T-cell (primary cell): ENCODE measurements at regions not wholly inside any gene's neighbourhood (a gene's known extent, or its start where the extent isn't known, plus 50 kb on each side); places are given as distances from the start of the nearest gene placed in this dataset.

Experiments used
- ATAC-seq, 4 experiments: fragments of 200-7000 bp in 3 of 4; fragments of 150-1000 bp in 1 of 4; cut with Tn5 transposase; replicated peaks in 1 of 4; 1 replicate in 3 of 4; 2 replicates in 1 of 4; pipeline ENCODE4 v1.10.0; 2021; ENCODE audit warnings: moderate library complexity in 3 of 4, mild to moderate bottlenecking in 2 of 4, moderate number of reproducible peaks in 1 of 4
- CTCF ChIA-PET, 2 donors: fragments of 300-600 bp; sonication (Branson Sonifier 250); formaldehyde crosslinking; loops; one replicate each; lab custom pipeline; 2022; ENCODE audit warnings: antibody characterized with exemption in 2 of 2; lab: Charles Lee
- POLR2A ChIA-PET, 2 donors: fragments of 300-600 bp; sonication (Branson Sonifier 250); formaldehyde crosslinking; loops; one replicate each; lab custom pipeline; 2022; ENCODE audit warnings: antibody characterized with exemption in 2 of 2; lab: Charles Lee
- DNase-seq, 35 experiments: peaks; one replicate each; pipeline versions ENCODE4 v3.0.0 to v3.0.0-alpha.2; 2013 to 2023
- H3K27ac ChIP-seq: one replicate; pipeline ENCODE4 v1.5.1; 2013; ENCODE audit warnings: low read length
- H3K27me3 ChIP-seq, 2 experiments: replicated peaks in 1 of 2; 1 replicate in 1 of 2; 2 replicates in 1 of 2; pipeline versions ENCODE4 v1.6.1 to v1.7.0; 2013; ENCODE audit warnings: low read length in 1 of 2, mixed read lengths in 1 of 2; ENCODE audit not compliant: control insufficient read depth in 2 of 2, insufficient read depth in 2 of 2; ENCODE audit errors: extremely low read depth in 1 of 2
- H3K36me3 ChIP-seq, 2 donors: 1 replicate in 1 of 2; 2 replicates in 1 of 2; pipeline versions ENCODE4 v1.6.1 to v1.7.0; 2013; ENCODE audit warnings: low read length in 1 of 2; ENCODE audit not compliant: control insufficient read depth in 2 of 2, insufficient read depth in 1 of 2; ENCODE audit errors: extremely low read depth in 1 of 2
- H3K4me1 ChIP-seq, 2 experiments: 1 replicate in 1 of 2; 2 replicates in 1 of 2; pipeline versions ENCODE4 v1.6.1 to v1.7.0; 2013; ENCODE audit warnings: low read length in 2 of 2, mixed read lengths in 1 of 2; ENCODE audit not compliant: insufficient read depth in 2 of 2, control insufficient read depth in 1 of 2; ENCODE audit errors: extremely low read depth in 1 of 2
- H3K4me3 ChIP-seq, 2 donors: 1 replicate in 1 of 2; 2 replicates in 1 of 2; pipeline versions ENCODE4 v1.5.1 to v1.7.0; 2013; ENCODE audit warnings: mild to moderate bottlenecking in 2 of 2, low read length in 1 of 2, moderate library complexity in 1 of 2; ENCODE audit not compliant: control insufficient read depth in 1 of 2; ENCODE audit errors: extremely low read depth in 1 of 2
- H3K9me3 ChIP-seq: 2 replicates; pipeline ENCODE4 v1.7.0; 2013
- H3K27ac Mint-ChIP-seq, 2 donors: one replicate each; pipeline ENCODE4 v1.8.0; 2020 to 2021; ENCODE audit warnings: mild to moderate bottlenecking in 2 of 2, mixed read lengths in 2 of 2
- H3K27me3 Mint-ChIP-seq, 2 donors: one replicate each; pipeline ENCODE4 v1.8.0; 2021 to 2022; ENCODE audit warnings: mixed read lengths in 2 of 2
- H3K36me3 Mint-ChIP-seq: one replicate; pipeline ENCODE4 v1.8.0; 2021; ENCODE audit warnings: mixed read lengths
- H3K4me1 Mint-ChIP-seq, 3 donors: one replicate each; pipeline ENCODE4 v1.8.0; 2020 to 2022; ENCODE audit warnings: mixed read lengths in 3 of 3, mild to moderate bottlenecking in 1 of 3
- H3K4me3 Mint-ChIP-seq, 3 donors: one replicate each; pipeline ENCODE4 v1.8.0; 2020 to 2022; ENCODE audit warnings: mild to moderate bottlenecking in 3 of 3, mixed read lengths in 3 of 3, moderate library complexity in 3 of 3
- H3K9me3 Mint-ChIP-seq, 3 donors: one replicate each; pipeline ENCODE4 v1.8.0; 2020 to 2022; ENCODE audit warnings: mixed read lengths in 3 of 3
- WGBS: methylation state at CpG from one replicate; pipeline ENCODE4 v1.1.5; 2013; ENCODE audit warnings: missing lambda C conversion rate; ENCODE audit not compliant: insufficient coverage; 5-methylcytosine and 5-hydroxymethylcytosine counted together

GRCh38 chr9:3758816-3759576 lies 233.2 kb upstream of the RFX3 start:
- 0% methylated on average over 4 of the region's 5 CpGs for WGBS
- DNase-seq: peak in 1 of 35 experiments; percentile 2
- H3K27ac Mint-ChIP-seq: peak overlapping the region; percentile 10 to 37
- no peak for ATAC-seq
- CTCF ChIA-PET: no interaction called here
- no peaks in the 10 kb centered on the region for H3K36me3 Mint-ChIP-seq
- H3K27me3 Mint-ChIP-seq: peaks cover 0 to 7% of the 10 kb centered on the region in 2 donors
- Histone ChIP-seq H3K27ac (no peak overlapping the region), H3K36me3 (no peaks in the 10 kb centered on the region), H3K4me1 (no peaks in the 10 kb centered on the region), H3K4me3 (no peak overlapping the region), H3K27me3 (no peaks in the 10 kb centered on the region), H3K9me3 (no peaks in the 10 kb centered on the region)
- H3K9me3 Mint-ChIP-seq: peaks cover 2 to 6% (median 4%) of the 10 kb centered on the region in 3 donors
- peaks cover 15 to 17% (median 16%) of the 10 kb centered on the region in 3 donors for H3K4me1 Mint-ChIP-seq
- POLR2A ChIA-PET: interaction anchor here in 1 of 2 donors (0.8 kb wide), 1 partner anchor 1231 kb away, joined by 4 read pairs; no protein-coding TSS in a partner anchor
- H3K4me3 Mint-ChIP-seq: peak overlapping the region in 1 of 3 donors; percentile 35

DNA sequence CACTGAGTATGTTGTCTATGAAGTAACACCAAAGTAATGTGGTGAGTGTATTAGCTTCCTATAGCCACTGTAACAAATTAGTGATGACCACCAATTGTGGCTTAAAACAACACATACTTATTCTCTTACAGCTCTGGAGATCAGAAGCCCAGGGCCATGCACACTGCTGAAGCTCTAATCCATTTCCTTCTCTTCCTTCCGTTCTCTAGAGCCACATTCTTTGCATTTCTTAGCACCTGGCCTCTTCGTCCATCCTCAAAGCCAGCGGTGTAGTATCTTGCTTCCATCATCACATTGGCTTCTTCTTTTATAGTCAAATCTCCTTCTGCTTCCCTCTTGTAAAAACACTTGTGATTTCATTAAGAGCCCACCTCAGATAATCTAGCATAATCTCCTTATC lies 230.3 kb upstream of the RFX3 start:
- H3K4me3 ChIP-seq: no peak overlapping the region
- Mint-ChIP-seq H3K9me3 (peaks cover 0 to 6% (median 0%) of the 10 kb centered on the region in 3 donors), H3K27ac (no peak overlapping the region), H3K36me3 (no peaks in the 10 kb centered on the region), H3K4me3 (no peak overlapping the region), H3K27me3 (no peaks in the 10 kb centered on the region), H3K4me1 (peaks cover 18 to 20% (median 20%) of the 10 kb centered on the region in 3 donors)
- 90% methylated on average over 3 of the region's 3 CpGs for WGBS
- no peaks in the 10 kb centered on the region for H3K9me3 ChIP-seq
- CTCF ChIA-PET: no interaction called here
- POLR2A ChIA-PET: no interaction called here
- H3K4me1 ChIP-seq: no peaks in the 10 kb centered on the region
- no peaks in the 10 kb centered on the region for H3K36me3 ChIP-seq
- no peak for ATAC-seq
- H3K27me3 ChIP-seq: no peaks in the 10 kb centered on the region
- DNase-seq: no peak
- no peak overlapping the region for H3K27ac ChIP-seq

DNA sequence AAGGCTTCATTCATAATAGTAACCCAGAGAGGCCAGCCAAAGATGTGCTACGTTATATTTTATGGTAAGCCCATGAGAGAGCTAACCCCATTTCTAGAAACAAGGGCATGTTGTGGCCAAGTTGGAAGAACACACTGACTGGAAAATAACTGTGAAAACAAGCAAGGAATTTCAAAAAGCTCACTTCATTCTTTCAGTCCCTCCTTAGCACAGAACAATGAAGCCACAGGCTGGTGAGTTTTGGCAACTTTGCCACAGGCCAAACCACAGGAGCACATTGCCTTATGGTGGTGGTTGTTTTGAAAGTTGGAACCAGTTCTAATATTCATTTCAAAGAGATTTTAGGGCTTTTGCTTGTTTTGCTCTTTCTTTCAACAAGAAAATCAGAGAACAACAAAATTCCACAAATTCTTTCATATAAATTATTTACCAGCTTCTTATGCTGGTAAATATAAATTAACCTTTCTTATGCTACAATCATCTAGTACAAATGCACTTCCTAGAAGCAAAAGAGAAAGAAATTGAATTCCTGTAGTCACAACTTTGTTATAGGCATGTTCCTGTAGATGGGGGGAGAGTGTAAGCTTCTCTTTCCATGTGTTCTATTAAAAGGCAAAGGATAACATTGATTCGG lies 225.4 kb upstream of the RFX3 start:
- CTCF ChIA-PET: interaction anchor here in 1 of 2 donors (0.6 kb wide), 1 partner anchor 1364 kb away, joined by 6 read pairs; no protein-coding TSS in a partner anchor

DNA sequence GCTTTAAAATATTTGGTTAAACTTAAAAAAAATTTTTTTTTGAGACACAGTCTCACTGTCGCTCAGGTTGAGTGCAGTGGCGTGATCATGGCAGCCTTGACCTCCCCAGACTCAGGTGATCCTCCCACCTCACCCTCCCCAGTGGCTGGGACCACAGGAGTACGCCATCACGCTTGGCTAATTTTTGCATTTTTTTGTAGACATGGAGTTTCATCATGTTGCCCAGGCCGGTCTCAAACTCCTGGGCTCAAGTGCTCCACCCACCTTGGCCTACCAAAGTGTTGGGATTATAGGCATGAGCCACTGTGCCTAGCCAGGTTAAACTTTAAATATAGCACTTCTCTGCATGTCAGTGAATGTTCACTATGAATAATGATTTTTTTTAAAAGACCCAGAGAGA lies 224.5 kb upstream of the RFX3 start:
- Mint-ChIP-seq H3K4me1 (peaks cover 4 to 6% (median 5%) of the 10 kb centered on the region in 3 donors), H3K4me3 (no peak overlapping the region), H3K27me3 (peaks cover under 1 to 11% of the 10 kb centered on the region in 2 donors), H3K36me3 (no peaks in the 10 kb centered on the region), H3K9me3 (no peaks in the 10 kb centered on the region), H3K27ac (no peak overlapping the region)
- POLR2A ChIA-PET: no interaction called here
- no peak for ATAC-seq
- no peaks in the 10 kb centered on the region for H3K36me3 ChIP-seq
- H3K4me3 ChIP-seq: no peak overlapping the region
- no peaks in the 10 kb centered on the region for H3K27me3 ChIP-seq
- H3K27ac ChIP-seq: no peak overlapping the region
- DNase-seq: no peak
- H3K9me3 ChIP-seq: no peaks in the 10 kb centered on the region
- CTCF ChIA-PET: no interaction called here
- no peaks in the 10 kb centered on the region for H3K4me1 ChIP-seq
- 60% methylated on average over 3 of the region's 5 CpGs for WGBS

More for the DNA sequence above, 225.4 kb upstream of the RFX3 start:
- H3K27me3 Mint-ChIP-seq: peaks cover 0 to 8% of the 10 kb centered on the region in 2 donors
- ATAC-seq (no peak), DNase-seq (peak in 1 of 35 experiments; percentile 11)
- Histone ChIP-seq H3K27me3 (no peaks in the 10 kb centered on the region), H3K27ac (no peak overlapping the region), H3K36me3 (no peaks in the 10 kb centered on the region), H3K4me1 (no peaks in the 10 kb centered on the region), H3K4me3 (no peak overlapping the region), H3K9me3 (no peaks in the 10 kb centered on the region)
- H3K4me1 Mint-ChIP-seq: peaks cover 4 to 6% (median 5%) of the 10 kb centered on the region in 3 donors
- no peaks in the 10 kb centered on the region for H3K36me3 Mint-ChIP-seq
- WGBS: 80% methylated on average over 1 of the region's 2 CpGs
- H3K27ac Mint-ChIP-seq: no peak overlapping the region
- POLR2A ChIA-PET: no interaction called here
- no peak overlapping the region for H3K4me3 Mint-ChIP-seq
- no peaks in the 10 kb centered on the region for H3K9me3 Mint-ChIP-seq

GRCh38 chr9:3746296-3747275 lies 220.8 kb upstream of the RFX3 start:
- no peaks in the 10 kb centered on the region for H3K36me3 Mint-ChIP-seq
- H3K36me3 ChIP-seq: no peaks in the 10 kb centered on the region
- no peak overlapping the region for H3K4me3 ChIP-seq
- ChIA-PET POLR2A (no interaction called here), CTCF (no interaction called here)
- no CpG with 5 or more reads among the region's 1 CpG for WGBS
- H3K27ac ChIP-seq: no peak overlapping the region
- H3K9me3 ChIP-seq: no peaks in the 10 kb centered on the region
- DNase-seq (no peak), ATAC-seq (no peak)
- no peaks in the 10 kb centered on the region for H3K27me3 ChIP-seq
- no peak overlapping the region for H3K27ac Mint-ChIP-seq
- no peak overlapping the region for H3K4me3 Mint-ChIP-seq
- H3K27me3 Mint-ChIP-seq: peaks cover 2 to 22% of the 10 kb centered on the region in 2 donors
- peaks cover 3 to 5% (median 4%) of the 10 kb centered on the region in 3 donors for H3K4me1 Mint-ChIP-seq
- no peaks in the 10 kb centered on the region for H3K9me3 Mint-ChIP-seq
- no peaks in the 10 kb centered on the region for H3K4me1 ChIP-seq

GRCh38 chr9:3743901-3744413 lies 218.2 kb upstream of the RFX3 start:
- Histone ChIP-seq H3K27me3 (no peaks in the 10 kb centered on the region), H3K4me1 (no peaks in the 10 kb centered on the region), H3K9me3 (no peaks in the 10 kb centered on the region), H3K4me3 (no peak overlapping the region), H3K36me3 (no peaks in the 10 kb centered on the region), H3K27ac (no peak overlapping the region)
- Mint-ChIP-seq H3K27ac (no peak overlapping the region), H3K9me3 (no peaks in the 10 kb centered on the region), H3K4me1 (no peaks in the 10 kb centered on the region), H3K4me3 (no peak overlapping the region), H3K27me3 (peaks cover 2 to 22% of the 10 kb centered on the region in 2 donors), H3K36me3 (no peaks in the 10 kb centered on the region)
- ChIA-PET POLR2A (interaction anchor here in 1 of 2 donors (0.6 kb wide), 1 partner anchor 38 kb away, joined by 6 read pairs; no protein-coding TSS in a partner anchor), CTCF (no interaction called here)
- DNase-seq: no peak
- ATAC-seq: no peak
- WGBS: no CpG with 5 or more reads among the region's 2 CpGs
